SK-N-SH treated with all-trans-retinoic acid at 6 μM for 48 hours (cell line): ENCODE measurements at regions not wholly inside any gene's neighbourhood (a gene's known extent, or its start where the extent isn't known, plus 50 kb on each side); places are given as distances from the start of the nearest gene placed in this dataset.

Source experiments
- ATAC-seq: fragments of 200-7000 bp; cut with Tn5 transposase; 3 replicates; pipeline ENCODE4 v1.9.1; 2020; ENCODE audit warnings: mild to moderate bottlenecking, moderate library complexity
- ARNTL ChIP-seq: fragments of 450-650 bp; formaldehyde crosslinking; IDR thresholded peaks from 2 replicates; pipeline ENCODE4 v1.5.0; 2020; ENCODE audit warnings: low read depth, mild to moderate bottlenecking, moderate library complexity, borderline replicate concordance
- BACH2 ChIP-seq: fragments of 250-450 bp; sonication (Bioruptor Pico); IDR thresholded peaks from 2 replicates; pipeline ENCODE4 v1.9.0; 2021; ENCODE audit warnings: mild to moderate bottlenecking, borderline replicate concordance
- CSDC2 ChIP-seq: fragments of 250-450 bp; sonication (Bioruptor Pico); IDR thresholded peaks from 2 replicates; pipeline ENCODE4 v1.5.0; 2020; ENCODE audit warnings: mild to moderate bottlenecking, moderate library complexity
- CSRNP3 ChIP-seq: fragments of 250-450 bp; sonication (Bioruptor Pico); IDR thresholded peaks from 2 replicates; pipeline ENCODE4 v1.5.1; 2021; ENCODE audit warnings: mild to moderate bottlenecking, moderate library complexity
- ESRRG ChIP-seq: fragments of 250-450 bp; sonication (Bioruptor Pico); IDR thresholded peaks from 2 replicates; pipeline ENCODE4 v1.6.1; 2021; ENCODE audit warnings: mild to moderate bottlenecking
- GLIS3 ChIP-seq: fragments of 250-450 bp; sonication (Bioruptor Pico); IDR thresholded peaks from 2 replicates; pipeline ENCODE4 v1.5.0; 2020; ENCODE audit warnings: mild to moderate bottlenecking, moderate library complexity
- ISL1 ChIP-seq: fragments of 250-450 bp; sonication (Bioruptor Pico); IDR thresholded peaks from 2 replicates; pipeline ENCODE4 v2.1.2; 2022; ENCODE audit warnings: mild to moderate bottlenecking, moderate library complexity
- OSR1 ChIP-seq: fragments of 250-450 bp; sonication (Bioruptor Pico); IDR thresholded peaks from 2 replicates; pipeline ENCODE4 v1.8.0; 2022; ENCODE audit warnings: moderate library complexity, mild to moderate bottlenecking, inconsistent platforms
- PPARA ChIP-seq: fragments of 250-450 bp; sonication (Bioruptor Pico); IDR thresholded peaks from 2 replicates; pipeline ENCODE4 v1.5.0; 2020; ENCODE audit warnings: mild to moderate bottlenecking, borderline replicate concordance
- RARB ChIP-seq: fragments of 250-450 bp; sonication (Bioruptor Pico); IDR thresholded peaks from 2 replicates; pipeline ENCODE4 v1.8.0; 2021; ENCODE audit warnings: mild to moderate bottlenecking, moderate library complexity
- SNAI2 ChIP-seq: fragments of 250-450 bp; sonication (Bioruptor Pico); IDR thresholded peaks from 2 replicates; pipeline ENCODE4 v1.5.0; 2020; ENCODE audit warnings: mild to moderate bottlenecking, moderate library complexity
- TCF4 ChIP-seq: fragments of 250-450 bp; sonication (Bioruptor Pico); IDR thresholded peaks from 2 replicates; pipeline ENCODE4 v1.8.0; 2021; ENCODE audit warnings: mild to moderate bottlenecking, moderate library complexity, borderline replicate concordance
- TOX ChIP-seq: fragments of 250-450 bp; sonication (Bioruptor Pico); IDR thresholded peaks from 2 replicates; pipeline ENCODE4 v1.8.0; 2021; ENCODE audit warnings: mild to moderate bottlenecking, moderate library complexity, borderline replicate concordance
- TSHZ2 ChIP-seq: fragments of 250-450 bp; sonication (Bioruptor Pico); IDR thresholded peaks from 2 replicates; pipeline ENCODE4 v1.5.0; 2020; ENCODE audit warnings: mild to moderate bottlenecking, moderate library complexity
- ZC3H10 ChIP-seq: fragments of 250-450 bp; sonication (Bioruptor Pico); IDR thresholded peaks from 2 replicates; pipeline ENCODE4 v1.5.1; 2021; ENCODE audit warnings: mild to moderate bottlenecking, moderate library complexity
- ZFP3 ChIP-seq: fragments of 250-450 bp; sonication (Bioruptor Pico); IDR thresholded peaks from 2 replicates; pipeline ENCODE4 v1.5.0; 2020; ENCODE audit warnings: mild to moderate bottlenecking, moderate library complexity
- ZFP30 ChIP-seq: fragments of 450-650 bp; formaldehyde crosslinking; IDR thresholded peaks from 2 replicates; pipeline ENCODE4 v1.5.0; 2022; ENCODE audit warnings: mild to moderate bottlenecking, moderate library complexity
- ZNF565 ChIP-seq: fragments of 450-650 bp; formaldehyde crosslinking; conservative IDR thresholded peaks from 2 replicates; pipeline ENCODE4 v1.5.0; 2020; ENCODE audit warnings: low read depth, mild to moderate bottlenecking, moderate library complexity
- ZNF70 ChIP-seq: fragments of 450-650 bp; formaldehyde crosslinking; IDR thresholded peaks from 2 replicates; pipeline ENCODE4 v1.5.0; 2020; ENCODE audit warnings: mild to moderate bottlenecking, moderate library complexity
- TF ChIP-seq, protein P1 (sequence below): fragments of 250-450 bp; sonication (Bioruptor Pico); IDR thresholded peaks from 2 replicates; pipeline ENCODE4 v1.8.0; 2021; ENCODE audit warnings: low read depth, mild to moderate bottlenecking, moderate library complexity, borderline replicate concordance

- no peak for ATAC-seq
- TF ChIP-seq TCF4 (CRISPR knock-in tag) (no peak), ESRRG (CRISPR knock-in tag) (no peak), ZFP3 (CRISPR knock-in tag) (no peak), CSRNP3 (CRISPR knock-in tag) (no peak), CSDC2 (CRISPR knock-in tag) (no peak), ZNF565 (no peak), ISL1 (no peak), GLIS3 (CRISPR knock-in tag) (no peak)
- TF ChIP-seq, protein P1, sequence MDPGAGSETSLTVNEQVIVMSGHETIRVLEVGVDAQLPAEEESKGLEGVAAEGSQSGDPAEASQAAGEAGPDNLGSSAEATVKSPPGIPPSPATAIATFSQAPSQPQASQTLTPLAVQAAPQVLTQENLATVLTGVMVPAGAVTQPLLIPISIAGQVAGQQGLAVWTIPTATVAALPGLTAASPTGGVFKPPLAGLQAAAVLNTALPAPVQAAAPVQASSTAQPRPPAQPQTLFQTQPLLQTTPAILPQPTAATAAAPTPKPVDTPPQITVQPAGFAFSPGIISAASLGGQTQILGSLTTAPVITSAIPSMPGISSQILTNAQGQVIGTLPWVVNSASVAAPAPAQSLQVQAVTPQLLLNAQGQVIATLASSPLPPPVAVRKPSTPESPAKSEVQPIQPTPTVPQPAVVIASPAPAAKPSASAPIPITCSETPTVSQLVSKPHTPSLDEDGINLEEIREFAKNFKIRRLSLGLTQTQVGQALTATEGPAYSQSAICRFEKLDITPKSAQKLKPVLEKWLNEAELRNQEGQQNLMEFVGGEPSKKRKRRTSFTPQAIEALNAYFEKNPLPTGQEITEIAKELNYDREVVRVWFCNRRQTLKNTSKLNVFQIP (CRISPR knock-in tag): no peak
Observed at GRCh38 chr1:208923946-208924720, 659.4 kb upstream of the CAMK1G start.

- TF ChIP-seq SNAI2 (CRISPR knock-in tag) (no peak), TOX (CRISPR knock-in tag) (no peak), CSRNP3 (CRISPR knock-in tag) (no peak), ZC3H10 (no peak), ESRRG (CRISPR knock-in tag) (no peak), BACH2 (no peak), ZFP3 (CRISPR knock-in tag) (no peak), ZNF70 (no peak), TCF4 (CRISPR knock-in tag) (no peak), OSR1 (CRISPR knock-in tag) (no peak), PPARA (no peak), ZFP30 (CRISPR knock-in tag) (no peak), RARB (no peak), TSHZ2 (no peak), GLIS3 (CRISPR knock-in tag) (no peak), ZNF565 (no peak), ARNTL (no peak)
- TF ChIP-seq, protein P1 (CRISPR knock-in tag): no peak
- no peak for ATAC-seq
Observed at GRCh38 chr1:208924928-208925327, 658.6 kb upstream of the CAMK1G start.

DNA sequence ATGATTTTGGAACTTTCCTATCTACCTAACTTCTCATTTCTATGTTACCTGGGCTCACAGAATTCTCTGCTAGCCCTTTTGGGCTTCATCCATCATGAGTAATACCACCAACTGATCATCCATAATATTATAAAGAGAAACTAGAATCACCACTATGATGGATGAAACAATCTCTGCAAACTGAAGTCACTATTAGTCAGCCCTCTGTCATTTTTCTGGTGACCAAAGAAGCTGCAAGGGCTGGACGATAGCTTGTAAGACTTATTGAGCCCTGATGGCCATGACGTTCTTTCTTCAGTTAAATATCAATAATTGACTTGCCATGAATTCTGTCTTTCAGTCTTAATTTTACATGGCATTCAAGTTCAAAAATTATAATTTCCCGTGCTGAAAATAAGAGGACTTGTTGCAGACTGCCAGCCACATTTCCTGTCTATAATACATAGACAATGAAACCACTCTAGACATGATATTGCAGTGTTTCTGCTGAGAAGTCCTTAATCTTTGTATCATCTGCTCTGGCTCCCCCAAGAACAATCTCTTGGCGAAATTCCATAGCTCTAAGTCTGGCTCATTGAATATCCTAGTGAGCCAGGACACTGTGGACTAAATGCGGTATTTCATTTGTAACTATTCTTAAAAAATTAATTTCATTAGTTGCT, 655.0 kb upstream of the CAMK1G start:
- no peak for TF ChIP-seq CSRNP3 (CRISPR knock-in tag)
- TF ChIP-seq ZNF565: no peak
- ATAC-seq: peak; percentile 52
